ENCODE measurements at regions not wholly inside any gene's neighbourhood (a gene's known extent, or its start where the extent isn't known, plus 50 kb on each side); places are given as distances from the start of the nearest gene placed in this dataset.
"Not testable (repeated sequence)": the region's sequence is repeated elsewhere in the genome, so short reads cannot be mapped to it uniquely, and the experiment has no call there.

GRCh38 chr7:79612903-79613302 is 159.4 kb upstream of the MAGI2 start:
- no peak overlapping the region for H3K4me3 ChIP-seq (ENCODE audit: low read length in 2 of 2)
- H3K9ac ChIP-seq (ENCODE audit: low read length in 2 of 2) = no peak overlapping the region

GRCh38 chr7:79612022-79612421 is 158.6 kb upstream of the MAGI2 start:
- Histone ChIP-seq H3K4me3 (ENCODE audit: low read length in 2 of 2) (no peak overlapping the region), H3K9me3 (ENCODE audit: control insufficient read depth in 2 of 2, low read length in 2 of 2) (no peaks in the 10 kb centered on the region), H3K36me3 (ENCODE audit: control insufficient read depth in 2 of 2, insufficient read depth in 2 of 2, low read length in 2 of 2) (no peaks in the 10 kb centered on the region), H3K27ac (ENCODE audit: low read length) (no peak overlapping the region), H3K4me1 (ENCODE audit: control insufficient read depth, insufficient read depth, low read length) (no peaks in the 10 kb centered on the region), H3K27me3 (ENCODE audit: control insufficient read depth in 1 of 2, insufficient read depth in 2 of 2, low read length in 2 of 2) (no peaks in the 10 kb centered on the region), H3K9ac (ENCODE audit: low read length in 2 of 2) (no peak overlapping the region)

More at GRCh38 chr7:79612903-79613302, 159.4 kb upstream of the MAGI2 start:
- no peaks in the 10 kb centered on the region for H3K27me3 ChIP-seq (ENCODE audit: control insufficient read depth in 1 of 2, insufficient read depth in 2 of 2, low read length in 2 of 2)
- no peaks in the 10 kb centered on the region for H3K36me3 ChIP-seq (ENCODE audit: control insufficient read depth in 2 of 2, insufficient read depth in 2 of 2, low read length in 2 of 2)
- no peaks in the 10 kb centered on the region for H3K9me3 ChIP-seq (ENCODE audit: control insufficient read depth in 2 of 2, low read length in 2 of 2)
- H3K27ac ChIP-seq (ENCODE audit: low read length) = no peak overlapping the region
- no peaks in the 10 kb centered on the region for H3K4me1 ChIP-seq (ENCODE audit: control insufficient read depth, insufficient read depth, low read length)

- H3K9ac ChIP-seq (ENCODE audit: low read length in 2 of 2) = no peak overlapping the region
- no peaks in the 10 kb centered on the region for H3K27me3 ChIP-seq (ENCODE audit: control insufficient read depth in 1 of 2, insufficient read depth in 2 of 2, low read length in 2 of 2)
- H3K9me3 ChIP-seq (ENCODE audit: control insufficient read depth in 2 of 2, low read length in 2 of 2) = no peaks in the 10 kb centered on the region
- H3K4me3 ChIP-seq (ENCODE audit: low read length in 2 of 2) = no peak overlapping the region
- no peak overlapping the region for H3K27ac ChIP-seq (ENCODE audit: low read length)
- no peaks in the 10 kb centered on the region for H3K4me1 ChIP-seq (ENCODE audit: control insufficient read depth, insufficient read depth, low read length)
- H3K36me3 ChIP-seq (ENCODE audit: control insufficient read depth in 2 of 2, insufficient read depth in 2 of 2, low read length in 2 of 2) = no peaks in the 10 kb centered on the region
Measured at GRCh38 chr7:79610748-79611304, 157.4 kb upstream of the MAGI2 start.

- H3K27me3 ChIP-seq (ENCODE audit: control insufficient read depth in 1 of 2, insufficient read depth in 2 of 2, low read length in 2 of 2) = no peaks in the 10 kb centered on the region
- no peaks in the 10 kb centered on the region for H3K4me1 ChIP-seq (ENCODE audit: control insufficient read depth, insufficient read depth, low read length)
- H3K4me3 ChIP-seq (ENCODE audit: low read length in 2 of 2) = no peak overlapping the region
- no peak overlapping the region for H3K27ac ChIP-seq (ENCODE audit: low read length)
- H3K36me3 ChIP-seq (ENCODE audit: control insufficient read depth in 2 of 2, insufficient read depth in 2 of 2, low read length in 2 of 2) = no peaks in the 10 kb centered on the region
- H3K9me3 ChIP-seq (ENCODE audit: control insufficient read depth in 2 of 2, low read length in 2 of 2) = no peaks in the 10 kb centered on the region
- H3K9ac ChIP-seq (ENCODE audit: low read length in 2 of 2) = no peak overlapping the region
Measured at GRCh38 chr7:79610313-79610712, 156.8 kb upstream of the MAGI2 start.

- Histone ChIP-seq H3K9ac (ENCODE audit: low read length in 2 of 2) (no peak overlapping the region), H3K9me3 (ENCODE audit: control insufficient read depth in 2 of 2, low read length in 2 of 2) (no peaks in the 10 kb centered on the region), H3K27ac (ENCODE audit: low read length) (no peak overlapping the region), H3K4me3 (ENCODE audit: low read length in 2 of 2) (no peak overlapping the region), H3K36me3 (ENCODE audit: control insufficient read depth in 2 of 2, insufficient read depth in 2 of 2, low read length in 2 of 2) (no peaks in the 10 kb centered on the region), H3K4me1 (ENCODE audit: control insufficient read depth, insufficient read depth, low read length) (no peaks in the 10 kb centered on the region), H3K27me3 (ENCODE audit: control insufficient read depth in 1 of 2, insufficient read depth in 2 of 2, low read length in 2 of 2) (no peaks in the 10 kb centered on the region)
Measured at GRCh38 chr7:79608005-79608404, 154.5 kb upstream of the MAGI2 start.

- Histone ChIP-seq H3K27ac (ENCODE audit: low read length) (no peak overlapping the region), H3K36me3 (ENCODE audit: control insufficient read depth in 2 of 2, insufficient read depth in 2 of 2, low read length in 2 of 2) (no peaks in the 10 kb centered on the region), H3K4me3 (ENCODE audit: low read length in 2 of 2) (no peak overlapping the region), H3K9me3 (ENCODE audit: control insufficient read depth in 2 of 2, low read length in 2 of 2) (no peaks in the 10 kb centered on the region), H3K9ac (ENCODE audit: low read length in 2 of 2) (no peak overlapping the region), H3K4me1 (ENCODE audit: control insufficient read depth, insufficient read depth, low read length) (no peaks in the 10 kb centered on the region), H3K27me3 (ENCODE audit: control insufficient read depth in 1 of 2, insufficient read depth in 2 of 2, low read length in 2 of 2) (no peaks in the 10 kb centered on the region)
Measured at GRCh38 chr7:79604841-79605240, 151.4 kb upstream of the MAGI2 start.

GRCh38 chr7:79598351-79598750 is 144.9 kb upstream of the MAGI2 start:
- H3K36me3 ChIP-seq (ENCODE audit: control insufficient read depth in 2 of 2, insufficient read depth in 2 of 2, low read length in 2 of 2) = no peaks in the 10 kb centered on the region
- no peaks in the 10 kb centered on the region for H3K9me3 ChIP-seq (ENCODE audit: control insufficient read depth in 2 of 2, low read length in 2 of 2)
- no peak overlapping the region for H3K27ac ChIP-seq (ENCODE audit: low read length)
- no peaks in the 10 kb centered on the region for H3K27me3 ChIP-seq (ENCODE audit: control insufficient read depth in 1 of 2, insufficient read depth in 2 of 2, low read length in 2 of 2)
- no peak overlapping the region for H3K4me3 ChIP-seq (ENCODE audit: low read length in 2 of 2)
- no peak overlapping the region for H3K9ac ChIP-seq (ENCODE audit: low read length in 2 of 2)
- no peaks in the 10 kb centered on the region for H3K4me1 ChIP-seq (ENCODE audit: control insufficient read depth, insufficient read depth, low read length)

GRCh38 chr7:79594671-79595070 is 141.2 kb upstream of the MAGI2 start:
- H3K4me1 ChIP-seq (ENCODE audit: control insufficient read depth, insufficient read depth, low read length); H3K27me3 ChIP-seq (ENCODE audit: control insufficient read depth in 1 of 2, insufficient read depth in 2 of 2, low read length in 2 of 2); H3K36me3 ChIP-seq (ENCODE audit: control insufficient read depth in 2 of 2, insufficient read depth in 2 of 2, low read length in 2 of 2); H3K27ac ChIP-seq (ENCODE audit: low read length); H3K9me3 ChIP-seq (ENCODE audit: control insufficient read depth in 2 of 2, low read length in 2 of 2); H3K4me3 ChIP-seq (ENCODE audit: low read length in 2 of 2); H3K9ac ChIP-seq (ENCODE audit: low read length in 2 of 2): not testable (repeated sequence)

- Histone ChIP-seq H3K27me3 (ENCODE audit: control insufficient read depth in 1 of 2, insufficient read depth in 2 of 2, low read length in 2 of 2) (no peaks in the 10 kb centered on the region), H3K9ac (ENCODE audit: low read length in 2 of 2) (no peak overlapping the region), H3K36me3 (ENCODE audit: control insufficient read depth in 2 of 2, insufficient read depth in 2 of 2, low read length in 2 of 2) (no peaks in the 10 kb centered on the region), H3K27ac (ENCODE audit: low read length) (no peak overlapping the region), H3K4me1 (ENCODE audit: control insufficient read depth, insufficient read depth, low read length) (no peaks in the 10 kb centered on the region), H3K9me3 (ENCODE audit: control insufficient read depth in 2 of 2, low read length in 2 of 2) (no peaks in the 10 kb centered on the region), H3K4me3 (ENCODE audit: low read length in 2 of 2) (no peak overlapping the region)
Measured at GRCh38 chr7:79593866-79594301, 140.4 kb upstream of the MAGI2 start.

GRCh38 chr7:79590916-79591623 is 137.6 kb upstream of the MAGI2 start:
- Histone ChIP-seq H3K36me3 (ENCODE audit: control insufficient read depth in 2 of 2, insufficient read depth in 2 of 2, low read length in 2 of 2) (no peaks in the 10 kb centered on the region), H3K9me3 (ENCODE audit: control insufficient read depth in 2 of 2, low read length in 2 of 2) (no peaks in the 10 kb centered on the region), H3K4me1 (ENCODE audit: control insufficient read depth, insufficient read depth, low read length) (no peaks in the 10 kb centered on the region), H3K27me3 (ENCODE audit: control insufficient read depth in 1 of 2, insufficient read depth in 2 of 2, low read length in 2 of 2) (no peaks in the 10 kb centered on the region), H3K9ac (ENCODE audit: low read length in 2 of 2) (no peak overlapping the region), H3K27ac (ENCODE audit: low read length) (no peak overlapping the region), H3K4me3 (ENCODE audit: low read length in 2 of 2) (no peak overlapping the region)

- no peaks in the 10 kb centered on the region for H3K27me3 ChIP-seq (ENCODE audit: control insufficient read depth in 1 of 2, insufficient read depth in 2 of 2, low read length in 2 of 2)
- no peak overlapping the region for H3K27ac ChIP-seq (ENCODE audit: low read length)
- H3K4me1 ChIP-seq (ENCODE audit: control insufficient read depth, insufficient read depth, low read length) = no peaks in the 10 kb centered on the region
- no peak overlapping the region for H3K9ac ChIP-seq (ENCODE audit: low read length in 2 of 2)
- no peaks in the 10 kb centered on the region for H3K9me3 ChIP-seq (ENCODE audit: control insufficient read depth in 2 of 2, low read length in 2 of 2)
- H3K4me3 ChIP-seq (ENCODE audit: low read length in 2 of 2) = no peak overlapping the region
- no peaks in the 10 kb centered on the region for H3K36me3 ChIP-seq (ENCODE audit: control insufficient read depth in 2 of 2, insufficient read depth in 2 of 2, low read length in 2 of 2)
Measured at GRCh38 chr7:79590391-79590790, 136.9 kb upstream of the MAGI2 start.

All from stomach smooth muscle (tissue), 2 donors.